HG03108 (cell line): ENCODE measurements at regions not wholly inside any gene's neighbourhood (a gene's known extent, or its start where the extent isn't known, plus 50 kb on each side); places are given as distances from the start of the nearest gene placed in this dataset.
"Not testable (repeated sequence)": the region's sequence is repeated elsewhere in the genome, so short reads cannot be mapped to it uniquely, and the experiment has no call there.

ENCODE experiments used
- ATAC-seq: cut with Tn5 transposase; IDR thresholded peaks from one replicate; pipeline ENCODE4 v1.9.1; 2021; ENCODE audit warnings: moderate library complexity; ENCODE audit not compliant: unreplicated experiment

DNA sequence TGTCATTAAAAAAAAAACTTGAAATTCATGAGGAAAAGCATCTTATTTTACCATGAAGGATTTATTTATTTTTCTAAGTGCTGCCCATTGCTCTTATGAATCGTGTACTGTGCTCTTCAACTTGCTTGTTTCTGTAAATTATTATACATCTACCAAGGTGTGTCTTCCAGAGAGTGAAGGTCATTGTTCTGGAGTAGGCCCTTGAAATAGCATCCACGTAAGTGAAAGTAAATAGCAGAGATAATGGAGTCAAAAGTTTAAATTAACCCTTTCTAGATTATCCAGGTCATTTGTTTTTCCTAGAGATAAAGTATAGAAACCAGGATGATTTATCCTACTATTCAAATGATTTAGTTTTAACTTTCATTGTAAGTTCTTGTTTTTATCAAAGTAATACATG, 473.1 kb downstream of the DIRAS2 start:
- no peak for ATAC-seq

- ATAC-seq = not testable (repeated sequence)
Observed at GRCh38 chr9:90173935-90174334, 468.7 kb downstream of the DIRAS2 start.

- not testable (repeated sequence) for ATAC-seq
Observed at GRCh38 chr9:90174346-90174745, 468.3 kb downstream of the DIRAS2 start.

- ATAC-seq = no peak
Observed at GRCh38 chr9:90175257-90175656, 467.4 kb downstream of the DIRAS2 start.

DNA sequence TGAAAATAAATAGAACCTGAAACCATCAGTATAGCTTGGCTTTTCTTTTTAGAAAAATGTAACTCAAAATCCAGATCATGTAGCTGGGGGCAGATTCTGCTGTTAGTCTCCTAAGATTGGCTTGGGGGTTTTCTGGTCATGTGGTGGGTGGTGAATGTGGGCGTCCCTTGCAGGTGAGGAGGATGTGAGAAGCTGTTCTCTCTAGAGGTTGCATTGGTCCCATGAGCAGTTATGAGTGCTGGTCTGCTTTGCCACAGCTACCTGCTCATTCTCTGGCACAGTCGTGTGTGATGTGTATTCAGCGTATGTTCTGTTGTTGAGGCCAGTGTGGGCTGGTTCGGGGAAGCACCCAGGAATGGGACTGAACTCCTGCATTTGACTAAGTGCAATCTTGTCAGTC, 466.8 kb downstream of the DIRAS2 start:
- no peak for ATAC-seq

GRCh38 chr9:90176901-90177300, 465.7 kb downstream of the DIRAS2 start:
- no peak for ATAC-seq

DNA sequence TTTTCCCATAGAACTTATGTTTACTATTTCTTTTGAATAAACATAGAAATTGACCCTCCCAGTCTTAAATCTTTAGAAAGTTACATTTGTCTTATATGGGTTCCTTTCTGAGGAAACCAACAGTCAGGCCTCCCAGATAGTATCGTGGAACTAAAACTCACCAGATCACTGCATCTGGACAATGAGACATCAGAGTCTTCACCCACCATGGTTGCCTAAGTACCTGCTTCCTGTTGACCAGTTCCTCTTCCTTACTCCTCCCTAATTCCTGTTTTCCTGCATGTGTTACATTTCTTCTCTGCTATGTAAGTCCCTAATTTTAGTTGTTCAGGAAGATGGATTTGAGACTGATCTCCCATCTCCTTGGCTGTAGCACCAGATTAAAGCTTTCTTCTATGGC, 462.2 kb downstream of the DIRAS2 start:
- no peak for ATAC-seq

GRCh38 chr9:90188656-90189055, 454.0 kb downstream of the DIRAS2 start:
- ATAC-seq = no peak

GRCh38 chr9:90189306-90189705, 453.3 kb downstream of the DIRAS2 start:
- peak; percentile 86 for ATAC-seq

GRCh38 chr9:90192465-90192864, 450.2 kb downstream of the DIRAS2 start:
- not testable (repeated sequence) for ATAC-seq

- no peak for ATAC-seq
Observed at GRCh38 chr9:90198956-90199355, 443.7 kb downstream of the DIRAS2 start.

DNA sequence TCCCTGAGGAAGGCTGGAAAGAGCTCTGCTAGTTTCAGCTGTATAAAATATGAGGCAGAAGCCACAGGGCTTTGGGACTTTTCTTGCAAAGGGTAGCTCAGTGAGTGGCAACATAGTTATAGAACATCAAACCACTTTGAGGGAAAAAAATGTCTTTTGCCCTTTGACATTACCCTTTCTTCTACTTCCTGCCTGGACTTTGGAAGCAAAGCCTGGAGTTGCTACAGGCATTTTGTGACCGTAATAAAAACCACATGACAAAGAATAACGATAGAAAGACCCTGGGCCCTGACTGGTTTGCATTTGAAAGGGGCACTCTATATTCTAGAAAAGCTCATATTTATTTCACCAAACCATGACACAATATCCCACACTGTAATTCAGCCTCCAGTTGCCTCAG, 440.9 kb downstream of the DIRAS2 start:
- no peak for ATAC-seq

DNA sequence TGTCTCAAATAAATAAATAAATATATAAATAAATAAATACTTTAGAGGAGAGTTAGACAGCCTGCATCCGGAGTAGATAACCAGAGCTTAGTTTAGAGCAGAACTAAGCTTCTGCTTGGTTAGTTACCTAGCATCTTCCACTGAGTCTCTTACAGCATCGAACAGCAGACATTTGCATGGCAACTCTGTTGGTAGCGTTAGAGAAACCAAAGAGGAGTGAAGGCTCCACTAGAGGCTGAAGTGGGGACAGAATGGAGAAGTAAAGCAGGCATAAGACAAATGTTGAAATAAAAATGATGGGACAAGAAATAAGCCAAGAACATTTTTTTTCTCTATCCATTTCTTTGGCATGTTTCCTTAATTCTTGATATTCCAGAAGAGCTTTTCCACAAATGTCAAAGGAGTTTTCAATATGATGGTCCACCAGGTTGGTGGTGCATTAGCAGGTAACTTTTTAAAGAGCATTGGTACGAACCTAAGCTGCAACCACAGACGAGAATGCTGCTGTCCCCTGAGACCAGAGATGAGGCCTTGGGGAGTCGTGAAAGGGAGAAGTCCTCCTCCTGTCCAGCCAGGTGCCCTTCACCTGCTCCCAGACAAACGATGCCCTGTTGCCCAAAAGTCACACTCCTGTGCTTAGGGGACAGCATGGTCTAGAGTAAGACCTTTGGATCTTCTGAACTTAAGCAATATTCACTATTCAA, 438.3 kb downstream of the DIRAS2 start:
- ATAC-seq = no peak

DNA sequence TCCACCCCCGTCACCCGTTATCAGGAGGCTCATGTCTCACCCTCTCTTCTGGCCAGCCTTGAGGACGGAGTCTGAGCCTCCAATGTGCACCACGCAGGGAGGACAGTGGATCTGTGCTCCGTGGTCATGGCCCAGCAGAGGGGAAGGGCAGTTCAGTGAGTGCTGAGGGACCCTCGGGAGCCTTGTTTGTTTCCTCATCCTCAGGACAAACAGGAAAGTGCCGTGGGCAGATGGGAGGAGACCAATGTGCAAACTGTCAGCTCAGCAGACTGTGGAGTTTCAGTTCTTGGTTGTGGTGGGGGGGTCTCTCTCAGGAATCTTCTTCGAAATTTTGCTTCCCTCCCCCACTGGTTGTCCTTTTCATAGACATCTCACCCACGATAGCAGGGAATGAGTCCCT, 429.6 kb downstream of the DIRAS2 start:
- not testable (repeated sequence) for ATAC-seq

GRCh38 chr9:90219548-90220118, 423.0 kb downstream of the DIRAS2 start:
- ATAC-seq = no peak

GRCh38 chr9:90221899-90222298, 420.7 kb downstream of the DIRAS2 start:
- not testable (repeated sequence) for ATAC-seq

- ATAC-seq = not testable (repeated sequence)
Observed at GRCh38 chr9:90226839-90227338, 415.7 kb downstream of the DIRAS2 start.

- not testable (repeated sequence) for ATAC-seq
Observed at GRCh38 chr9:90233081-90233480, 409.5 kb downstream of the DIRAS2 start.

GRCh38 chr9:90240541-90240940, 402.1 kb downstream of the DIRAS2 start:
- no peak for ATAC-seq

DNA sequence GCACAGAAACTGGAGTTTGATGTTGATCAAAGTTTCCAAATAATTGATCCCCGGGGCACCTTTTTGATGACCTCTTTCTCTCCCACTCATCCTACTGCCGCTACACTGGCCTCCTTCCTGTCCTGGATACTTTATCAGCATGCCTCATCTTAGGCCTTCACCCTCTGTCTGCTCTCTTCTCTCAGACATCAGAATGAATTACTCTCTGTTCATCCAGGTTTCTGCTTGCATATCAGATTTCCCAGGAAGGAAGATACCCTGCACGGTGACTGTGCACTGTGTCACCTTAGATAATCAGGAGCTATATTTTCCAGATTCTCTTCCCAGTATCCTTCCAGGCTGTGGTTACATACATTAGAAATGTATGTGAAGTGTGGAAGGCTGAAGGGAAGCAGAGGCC, 397.0 kb downstream of the DIRAS2 start:
- ATAC-seq = no peak

- no peak for ATAC-seq
Observed at GRCh38 chr9:90249094-90249493, 393.5 kb downstream of the DIRAS2 start.

DNA sequence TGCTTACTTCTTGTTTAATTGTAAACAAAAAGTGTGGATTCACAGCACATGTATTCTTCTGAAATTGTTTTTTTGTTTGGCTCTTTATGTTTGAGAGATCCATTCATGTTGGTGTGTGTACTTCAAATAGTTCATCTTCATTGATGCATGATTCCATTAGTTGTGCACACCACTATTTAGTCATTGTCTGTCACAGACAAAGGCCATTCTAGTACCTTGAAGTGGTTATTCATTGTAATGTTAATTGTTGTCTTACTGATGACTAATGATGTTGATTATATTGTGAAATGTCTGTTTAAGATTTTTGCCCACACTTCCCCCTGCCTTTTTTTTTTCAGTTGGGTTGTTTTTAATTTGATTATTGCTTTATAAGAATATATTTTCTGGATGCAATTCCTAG, 391.3 kb downstream of the DIRAS2 start:
- ATAC-seq = no peak

GRCh38 chr9:90256345-90256744, 386.3 kb downstream of the DIRAS2 start:
- no peak for ATAC-seq
